ENCODE measurements at regions not wholly inside any gene's neighbourhood (a gene's known extent, or its start where the extent isn't known, plus 50 kb on each side); places are given as distances from the start of the nearest gene placed in this dataset.

GRCh38 chr14:97306760-97307246 lies 509.6 kb downstream of the VRK1 start:
- TF ChIP-seq CTCF (IDR thresholded peaks at IDR 0.05; ENCODE audit: insufficient read depth, low read length), result no peak
- no peak for TF ChIP-seq GABPA (IDR thresholded peaks at IDR 0.05; ENCODE audit: low read depth)
- TF ChIP-seq SPI1 (IDR thresholded peaks at IDR 0.05; ENCODE audit: borderline replicate concordance, low read depth), result no peak
- no peak for TF ChIP-seq POLR2AphosphoS5 (IDR thresholded peaks at IDR 0.05; ENCODE audit: low read depth)
- no peak for TF ChIP-seq REST (IDR thresholded peaks at IDR 0.05; ENCODE audit: insufficient replicate concordance, low read depth)
- no peak for DNase-seq (ENCODE audit: low read depth in 1 of 2, low spot score in 1 of 2)
- Histone ChIP-seq H3K27me3 (ENCODE audit: insufficient read depth, poor library complexity, severe bottlenecking) (no peaks in the 10 kb centered on the region), H3K4me3 (replicated peaks; ENCODE audit: insufficient read depth, low read length) (no peak overlapping the region), H3K27ac (replicated peaks) (no peak overlapping the region)

- H3K27me3 ChIP-seq (ENCODE audit: insufficient read depth, poor library complexity, severe bottlenecking), result no peaks in the 10 kb centered on the region
- DNase-seq (ENCODE audit: low read depth in 1 of 2, low spot score in 1 of 2), result no peak
- H3K27ac ChIP-seq (replicated peaks), result no peak overlapping the region
- TF ChIP-seq REST (IDR thresholded peaks at IDR 0.05; ENCODE audit: insufficient replicate concordance, low read depth) (no peak), CTCF (IDR thresholded peaks at IDR 0.05; ENCODE audit: insufficient read depth, low read length) (no peak)
- no peak overlapping the region for H3K4me3 ChIP-seq (replicated peaks; ENCODE audit: insufficient read depth, low read length)
Measured at GRCh38 chr14:97311411-97311810, 514.2 kb downstream of the VRK1 start.

- Histone ChIP-seq H3K27ac (replicated peaks) (no peak overlapping the region), H3K4me3 (replicated peaks; ENCODE audit: insufficient read depth, low read length) (no peak overlapping the region), H3K27me3 (ENCODE audit: insufficient read depth, poor library complexity, severe bottlenecking) (no peaks in the 10 kb centered on the region)
- no peak for DNase-seq (ENCODE audit: low read depth in 1 of 2, low spot score in 1 of 2)
- TF ChIP-seq GABPA (IDR thresholded peaks at IDR 0.05; ENCODE audit: low read depth) (no peak), POLR2AphosphoS5 (IDR thresholded peaks at IDR 0.05; ENCODE audit: low read depth) (no peak), REST (IDR thresholded peaks at IDR 0.05; ENCODE audit: insufficient replicate concordance, low read depth) (no peak), CTCF (IDR thresholded peaks at IDR 0.05; ENCODE audit: insufficient read depth, low read length) (no peak), SPI1 (IDR thresholded peaks at IDR 0.05; ENCODE audit: borderline replicate concordance, low read depth) (no peak)
Measured at GRCh38 chr14:97312910-97313309, 515.7 kb downstream of the VRK1 start.
